Osteocyte (in vitro differentiated cells): ENCODE measurements at regions not wholly inside any gene's neighbourhood (a gene's known extent, or its start where the extent isn't known, plus 50 kb on each side); places are given as distances from the start of the nearest gene placed in this dataset.

Experiments used
- DNase-seq: peaks from one replicate; pipeline ENCODE4 v3.0.0; 2021; ENCODE audit warnings: mixed read lengths; ENCODE audit not compliant: unreplicated experiment; ENCODE audit errors: extremely low spot score
- H3K27ac Mint-ChIP-seq: one replicate; pipeline ENCODE4 v1.8.0; 2021; ENCODE audit warnings: mild to moderate bottlenecking, mixed read lengths; ENCODE audit not compliant: unreplicated experiment
- H3K27me3 Mint-ChIP-seq: one replicate; pipeline ENCODE4 v1.8.0; 2021; ENCODE audit warnings: mixed read lengths; ENCODE audit not compliant: unreplicated experiment
- H3K36me3 Mint-ChIP-seq: one replicate; pipeline ENCODE4 v1.8.0; 2021; ENCODE audit warnings: mixed read lengths; ENCODE audit not compliant: unreplicated experiment
- H3K4me1 Mint-ChIP-seq: one replicate; pipeline ENCODE4 v1.8.0; 2021; ENCODE audit warnings: mixed read lengths; ENCODE audit not compliant: unreplicated experiment
- H3K4me3 Mint-ChIP-seq: one replicate; pipeline ENCODE4 v1.8.0; 2021; ENCODE audit warnings: mild to moderate bottlenecking, moderate library complexity, mixed read lengths; ENCODE audit not compliant: unreplicated experiment
- H3K9me3 Mint-ChIP-seq: one replicate; pipeline ENCODE4 v1.8.0; 2021; ENCODE audit warnings: mixed read lengths; ENCODE audit not compliant: unreplicated experiment
- TF ChIP-seq, protein P1 (sequence below): fragments of 200-600 bp; sonication (generic); IDR thresholded peaks from 2 replicates; pipeline ENCODE4 v1.5.0; 2021; ENCODE audit warnings: antibody characterized with exemption, mild to moderate bottlenecking, moderate library complexity

DNA sequence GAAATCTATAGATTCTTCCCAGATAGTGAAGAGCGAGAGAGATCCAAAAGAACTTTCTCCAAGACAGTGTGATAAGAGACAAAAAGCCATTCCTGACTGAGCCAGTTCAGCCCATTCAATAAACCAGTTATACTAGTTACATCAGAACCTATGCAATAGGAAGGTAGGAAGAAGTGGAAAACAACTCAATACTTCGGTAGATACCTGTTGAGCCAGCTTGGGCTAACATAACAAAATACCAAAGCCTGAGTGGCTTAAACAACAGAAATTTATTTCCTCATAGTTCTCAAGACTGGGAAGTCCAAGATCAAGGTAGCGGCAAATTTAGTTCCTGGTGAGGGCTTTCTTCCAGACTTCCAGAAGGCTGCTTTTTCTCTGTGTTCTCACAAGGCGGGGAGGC is 214.5 kb upstream of the GRAMD2B start:
- Mint-ChIP-seq H3K4me1 (no peaks in the 10 kb centered on the region), H3K27me3 (peaks cover 36% of the 10 kb centered on the region), H3K4me3 (no peak overlapping the region), H3K9me3 (peaks cover 27% of the 10 kb centered on the region), H3K36me3 (no peaks in the 10 kb centered on the region), H3K27ac (no peak overlapping the region)
- TF ChIP-seq, protein P1, sequence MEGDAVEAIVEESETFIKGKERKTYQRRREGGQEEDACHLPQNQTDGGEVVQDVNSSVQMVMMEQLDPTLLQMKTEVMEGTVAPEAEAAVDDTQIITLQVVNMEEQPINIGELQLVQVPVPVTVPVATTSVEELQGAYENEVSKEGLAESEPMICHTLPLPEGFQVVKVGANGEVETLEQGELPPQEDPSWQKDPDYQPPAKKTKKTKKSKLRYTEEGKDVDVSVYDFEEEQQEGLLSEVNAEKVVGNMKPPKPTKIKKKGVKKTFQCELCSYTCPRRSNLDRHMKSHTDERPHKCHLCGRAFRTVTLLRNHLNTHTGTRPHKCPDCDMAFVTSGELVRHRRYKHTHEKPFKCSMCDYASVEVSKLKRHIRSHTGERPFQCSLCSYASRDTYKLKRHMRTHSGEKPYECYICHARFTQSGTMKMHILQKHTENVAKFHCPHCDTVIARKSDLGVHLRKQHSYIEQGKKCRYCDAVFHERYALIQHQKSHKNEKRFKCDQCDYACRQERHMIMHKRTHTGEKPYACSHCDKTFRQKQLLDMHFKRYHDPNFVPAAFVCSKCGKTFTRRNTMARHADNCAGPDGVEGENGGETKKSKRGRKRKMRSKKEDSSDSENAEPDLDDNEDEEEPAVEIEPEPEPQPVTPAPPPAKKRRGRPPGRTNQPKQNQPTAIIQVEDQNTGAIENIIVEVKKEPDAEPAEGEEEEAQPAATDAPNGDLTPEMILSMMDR, result no peak
- DNase-seq, result no peak

DNA sequence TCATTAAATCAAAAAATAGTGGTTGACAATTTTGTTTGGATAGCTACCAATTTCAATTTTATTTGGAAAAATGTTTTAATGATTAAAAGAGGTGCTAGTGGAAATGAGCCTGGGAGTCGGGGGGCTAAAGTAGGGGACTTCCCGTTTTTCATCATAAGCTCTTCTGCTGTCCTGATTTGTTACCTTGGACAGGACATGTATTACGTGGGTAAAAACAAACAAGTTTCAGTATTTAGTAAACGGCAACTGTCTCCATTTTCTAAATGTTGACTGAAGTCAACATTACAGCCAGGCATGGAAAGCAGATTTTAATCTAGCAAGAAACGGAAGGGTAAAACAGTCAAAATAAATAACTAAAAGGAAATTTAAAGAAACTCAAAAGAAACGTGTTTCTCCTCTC is 212.3 kb upstream of the GRAMD2B start:
- TF ChIP-seq, protein P1, result no peak
- peaks cover 14% of the 10 kb centered on the region for H3K9me3 Mint-ChIP-seq
- H3K36me3 Mint-ChIP-seq, result no peaks in the 10 kb centered on the region
- H3K4me1 Mint-ChIP-seq, result no peaks in the 10 kb centered on the region
- H3K27ac Mint-ChIP-seq, result no peak overlapping the region
- H3K4me3 Mint-ChIP-seq, result no peak overlapping the region
- H3K27me3 Mint-ChIP-seq, result peaks cover 35% of the 10 kb centered on the region
- DNase-seq, result no peak

DNA sequence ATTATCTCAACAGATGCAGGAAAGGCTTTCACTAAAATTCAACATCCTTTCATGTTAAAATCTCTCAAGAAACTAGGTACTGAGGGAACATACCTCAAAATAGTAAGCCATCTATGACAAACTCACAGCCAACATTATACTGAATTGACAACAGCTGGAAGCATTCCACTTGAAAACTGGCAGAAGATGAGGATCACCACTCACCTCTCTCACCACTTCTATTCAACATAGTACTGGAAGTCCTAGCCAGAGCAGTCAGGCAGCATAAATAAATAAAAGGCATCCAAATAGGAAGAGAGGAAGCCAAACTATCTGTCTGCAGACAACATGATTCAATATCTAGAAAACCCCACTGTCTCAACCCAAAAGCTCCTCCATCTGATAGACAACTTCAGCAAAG is 203.6 kb upstream of the GRAMD2B start:
- TF ChIP-seq, protein P1, result no peak
- DNase-seq, result no peak
- Mint-ChIP-seq H3K9me3 (peaks cover 5% of the 10 kb centered on the region), H3K4me1 (no peaks in the 10 kb centered on the region), H3K27me3 (peaks cover 10% of the 10 kb centered on the region), H3K27ac (no peak overlapping the region), H3K4me3 (no peak overlapping the region), H3K36me3 (peaks cover 7% of the 10 kb centered on the region)

DNA sequence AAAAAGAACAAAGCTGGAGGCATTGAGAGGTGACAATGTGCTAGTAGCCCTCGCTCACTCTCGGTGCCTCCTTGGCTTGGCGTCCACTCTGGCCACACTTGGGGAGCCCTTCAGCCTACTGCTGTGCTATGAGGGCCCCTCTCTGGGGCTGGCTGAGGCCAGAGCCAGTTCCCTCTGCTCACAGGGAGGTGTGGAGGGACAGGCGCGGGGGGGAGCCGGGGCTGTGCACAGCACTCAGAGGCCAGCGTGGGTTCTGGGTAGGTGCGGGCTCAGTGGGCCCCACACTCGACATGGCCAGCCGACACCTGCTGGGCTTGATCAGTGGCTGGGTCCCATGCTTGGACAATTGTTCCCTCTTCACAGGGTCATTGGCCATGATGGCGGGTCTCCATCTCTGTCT is 202.5 kb upstream of the GRAMD2B start:
- Mint-ChIP-seq H3K36me3 (peaks cover 7% of the 10 kb centered on the region), H3K27ac (no peak overlapping the region), H3K4me3 (no peak overlapping the region), H3K9me3 (peaks cover 5% of the 10 kb centered on the region), H3K4me1 (no peaks in the 10 kb centered on the region), H3K27me3 (peaks cover 10% of the 10 kb centered on the region)
- no peak for DNase-seq
- TF ChIP-seq, protein P1, result no peak

DNA sequence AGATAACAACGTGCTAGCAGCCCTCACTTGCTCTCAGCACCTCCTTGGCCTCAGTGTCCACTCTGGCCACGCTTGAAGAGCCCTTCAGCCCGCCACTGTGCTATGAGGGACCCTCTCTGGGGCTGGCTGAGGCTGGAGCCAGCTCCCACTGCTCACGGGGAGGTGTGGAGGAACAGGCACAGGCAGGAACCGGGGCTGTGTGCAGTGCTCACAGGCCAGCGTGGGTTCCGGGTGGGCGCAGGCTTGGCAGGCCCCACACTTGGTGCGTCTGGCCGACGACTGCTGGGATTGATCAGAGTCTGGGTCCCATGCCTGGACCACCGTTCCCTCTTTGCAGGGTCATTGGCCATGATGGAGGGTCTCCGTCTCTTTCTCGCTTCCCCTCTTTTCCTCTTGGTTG is 194.3 kb upstream of the GRAMD2B start:
- no peak overlapping the region for H3K27ac Mint-ChIP-seq
- TF ChIP-seq, protein P1, result no peak
- no peaks in the 10 kb centered on the region for H3K4me1 Mint-ChIP-seq
- peaks cover 12% of the 10 kb centered on the region for H3K9me3 Mint-ChIP-seq
- DNase-seq, result no peak
- H3K36me3 Mint-ChIP-seq, result no peaks in the 10 kb centered on the region
- peaks cover 21% of the 10 kb centered on the region for H3K27me3 Mint-ChIP-seq
- H3K4me3 Mint-ChIP-seq, result no peak overlapping the region
